ENCODE measurements at regions not wholly inside any gene's neighbourhood (a gene's known extent, or its start where the extent isn't known, plus 50 kb on each side); places are given as distances from the start of the nearest gene placed in this dataset.
"Not testable (repeated sequence)": the region's sequence is repeated elsewhere in the genome, so short reads cannot be mapped to it uniquely, and the experiment has no call there.

GRCh38 chr14:83006121-83006670, 1472.5 kb upstream of the SEL1L start:
- in situ Hi-C loops (cut with HindIII; ENCODE audit: low pct_unique_long_range_greater_than_20kb, low sequenced_read_pairs) = no loop called here
- DNase-seq (ENCODE audit: low read depth in 1 of 2, low spot score in 1 of 2) = no peak
- TF ChIP-seq JUND (IDR thresholded peaks at IDR 0.05; ENCODE audit: low read depth) = no peak

DNA sequence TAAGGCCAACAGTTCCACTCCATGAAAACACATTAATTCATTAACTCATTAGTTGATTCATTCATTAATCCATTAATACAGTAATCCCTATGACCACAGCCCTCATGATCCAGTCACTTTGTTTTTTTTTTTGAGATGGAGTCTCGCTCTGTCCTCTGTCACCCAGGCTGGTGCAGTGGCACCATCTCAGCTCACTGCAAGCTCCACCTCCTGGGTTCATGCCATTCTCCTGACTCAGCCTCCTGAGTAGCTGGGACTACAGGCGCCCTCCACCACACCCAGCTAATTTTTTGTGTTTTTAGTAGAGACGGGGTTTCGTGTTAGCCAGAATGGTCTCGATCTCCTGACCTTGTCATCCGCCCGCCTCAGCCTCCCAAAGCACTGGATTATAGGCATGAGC, 1473.4 kb upstream of the SEL1L start:
- DNase-seq (ENCODE audit: low read depth in 1 of 2, low spot score in 1 of 2); in situ Hi-C loops (cut with HindIII; ENCODE audit: low pct_unique_long_range_greater_than_20kb, low sequenced_read_pairs): not testable (repeated sequence)

DNA sequence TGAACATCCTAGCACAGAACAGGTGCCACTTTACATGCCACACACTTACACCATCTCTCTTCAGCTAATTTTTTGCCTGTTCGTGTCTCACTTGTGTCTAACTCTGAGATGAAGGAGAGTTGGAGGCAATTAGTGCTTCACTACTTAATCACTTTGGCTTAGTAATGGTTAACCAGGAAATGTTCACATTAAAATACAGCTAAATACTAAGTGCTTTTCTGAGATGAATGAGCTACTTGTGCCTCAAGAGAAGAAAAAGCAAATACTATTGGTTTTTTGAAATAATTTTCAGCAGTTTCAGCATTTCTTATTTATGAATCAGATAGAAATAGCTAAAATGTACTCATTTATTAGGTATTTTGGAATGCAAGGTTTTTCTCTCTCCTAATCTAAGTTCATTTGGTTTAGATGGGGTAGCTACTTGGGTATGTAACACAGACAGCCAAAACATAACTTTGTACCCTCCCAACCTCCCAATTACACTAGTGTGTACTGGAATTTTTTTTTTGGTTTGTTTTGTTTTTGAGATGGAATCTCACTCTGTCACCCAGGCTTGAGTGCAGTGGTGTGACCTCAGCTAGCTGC, 1474.1 kb upstream of the SEL1L start:
- in situ Hi-C loops (cut with HindIII; ENCODE audit: low pct_unique_long_range_greater_than_20kb, low sequenced_read_pairs) = no loop called here
- TF ChIP-seq JUND (IDR thresholded peaks at IDR 0.05; ENCODE audit: low read depth) = no peak

DNA sequence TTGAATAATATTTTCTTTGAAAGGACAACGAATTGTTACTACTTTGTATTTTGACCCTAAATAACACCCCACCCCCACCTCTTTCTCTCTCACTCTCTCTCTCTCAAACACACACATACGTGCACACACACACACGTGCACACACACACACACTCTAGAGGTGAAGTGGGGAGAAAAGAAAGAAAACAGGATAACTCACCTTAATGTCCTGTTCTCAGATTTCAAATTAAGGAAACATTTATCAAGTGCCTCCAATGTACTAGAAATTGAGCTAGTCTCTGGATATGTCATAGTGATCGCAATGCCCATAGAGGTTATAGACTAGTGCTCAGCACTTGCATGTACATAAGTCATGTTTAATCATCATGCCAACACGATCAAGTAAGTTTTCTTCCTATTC, 1483.6 kb upstream of the SEL1L start:
- TF ChIP-seq JUND (IDR thresholded peaks at IDR 0.05; ENCODE audit: low read depth) = no peak
- in situ Hi-C loops (cut with HindIII; ENCODE audit: low pct_unique_long_range_greater_than_20kb, low sequenced_read_pairs) = no loop called here
- no peak for DNase-seq (ENCODE audit: low read depth in 1 of 2, low spot score in 1 of 2)

More for the DNA sequence above, 1474.1 kb upstream of the SEL1L start:
- no peak for DNase-seq (ENCODE audit: low read depth in 1 of 2, low spot score in 1 of 2)

GRCh38 chr14:83019744-83020414, 1486.2 kb upstream of the SEL1L start:
- DNase-seq (ENCODE audit: low read depth in 1 of 2, low spot score in 1 of 2) = no peak
- in situ Hi-C loops (cut with HindIII; ENCODE audit: low pct_unique_long_range_greater_than_20kb, low sequenced_read_pairs) = no loop called here
- no peak for TF ChIP-seq JUND (IDR thresholded peaks at IDR 0.05; ENCODE audit: low read depth)

GRCh38 chr14:83021323-83021722, 1487.7 kb upstream of the SEL1L start:
- no peak for TF ChIP-seq JUND (IDR thresholded peaks at IDR 0.05; ENCODE audit: low read depth)
- DNase-seq (ENCODE audit: low read depth in 1 of 2, low spot score in 1 of 2) = no peak
- in situ Hi-C loops (cut with HindIII; ENCODE audit: low pct_unique_long_range_greater_than_20kb, low sequenced_read_pairs) = no loop called here

GRCh38 chr14:83023369-83023768, 1489.7 kb upstream of the SEL1L start:
- in situ Hi-C loops (cut with HindIII; ENCODE audit: low pct_unique_long_range_greater_than_20kb, low sequenced_read_pairs) = no loop called here
- TF ChIP-seq JUND (IDR thresholded peaks at IDR 0.05; ENCODE audit: low read depth) = no peak
- DNase-seq (ENCODE audit: low read depth in 1 of 2, low spot score in 1 of 2) = no peak

DNA sequence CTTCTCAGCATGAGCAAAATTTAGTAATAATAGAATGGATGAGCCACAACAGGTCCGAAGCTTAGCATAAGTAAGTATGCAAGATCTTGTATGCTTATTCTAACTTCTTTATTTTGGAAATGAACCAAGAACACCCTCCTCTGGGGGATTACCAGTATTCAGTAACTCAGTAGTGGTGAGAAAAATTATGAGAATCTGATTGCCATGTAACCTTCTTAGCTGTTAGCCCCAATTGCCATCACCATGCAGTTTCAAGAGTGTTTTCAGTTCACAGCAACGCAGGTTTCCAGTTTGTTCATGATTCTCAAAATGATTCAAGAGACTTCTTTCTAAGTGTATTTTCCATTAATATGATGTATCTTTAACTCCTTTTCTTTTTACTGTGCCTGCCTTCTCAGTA, 1507.6 kb upstream of the SEL1L start:
- in situ Hi-C loops (cut with HindIII; ENCODE audit: low pct_unique_long_range_greater_than_20kb, low sequenced_read_pairs) = no loop called here
- no peak for TF ChIP-seq JUND (IDR thresholded peaks at IDR 0.05; ENCODE audit: low read depth)
- DNase-seq (ENCODE audit: low read depth in 1 of 2, low spot score in 1 of 2) = no peak

GRCh38 chr14:83042858-83043257, 1509.2 kb upstream of the SEL1L start:
- no peak for TF ChIP-seq JUND (IDR thresholded peaks at IDR 0.05; ENCODE audit: low read depth)
- in situ Hi-C loops (cut with HindIII; ENCODE audit: low pct_unique_long_range_greater_than_20kb, low sequenced_read_pairs) = no loop called here
- DNase-seq (ENCODE audit: low read depth in 1 of 2, low spot score in 1 of 2) = no peak

- in situ Hi-C loops (cut with HindIII; ENCODE audit: low pct_unique_long_range_greater_than_20kb, low sequenced_read_pairs) = no loop called here
- no peak for TF ChIP-seq JUND (IDR thresholded peaks at IDR 0.05; ENCODE audit: low read depth)
- no peak for DNase-seq (ENCODE audit: low read depth in 1 of 2, low spot score in 1 of 2)
Measured at GRCh38 chr14:83044001-83044400, 1510.3 kb upstream of the SEL1L start.

- no peak for TF ChIP-seq JUND (IDR thresholded peaks at IDR 0.05; ENCODE audit: low read depth)
- no peak for DNase-seq (ENCODE audit: low read depth in 1 of 2, low spot score in 1 of 2)
- in situ Hi-C loops (cut with HindIII; ENCODE audit: low pct_unique_long_range_greater_than_20kb, low sequenced_read_pairs) = no loop called here
Measured at GRCh38 chr14:83047059-83047830, 1513.6 kb upstream of the SEL1L start.

DNA sequence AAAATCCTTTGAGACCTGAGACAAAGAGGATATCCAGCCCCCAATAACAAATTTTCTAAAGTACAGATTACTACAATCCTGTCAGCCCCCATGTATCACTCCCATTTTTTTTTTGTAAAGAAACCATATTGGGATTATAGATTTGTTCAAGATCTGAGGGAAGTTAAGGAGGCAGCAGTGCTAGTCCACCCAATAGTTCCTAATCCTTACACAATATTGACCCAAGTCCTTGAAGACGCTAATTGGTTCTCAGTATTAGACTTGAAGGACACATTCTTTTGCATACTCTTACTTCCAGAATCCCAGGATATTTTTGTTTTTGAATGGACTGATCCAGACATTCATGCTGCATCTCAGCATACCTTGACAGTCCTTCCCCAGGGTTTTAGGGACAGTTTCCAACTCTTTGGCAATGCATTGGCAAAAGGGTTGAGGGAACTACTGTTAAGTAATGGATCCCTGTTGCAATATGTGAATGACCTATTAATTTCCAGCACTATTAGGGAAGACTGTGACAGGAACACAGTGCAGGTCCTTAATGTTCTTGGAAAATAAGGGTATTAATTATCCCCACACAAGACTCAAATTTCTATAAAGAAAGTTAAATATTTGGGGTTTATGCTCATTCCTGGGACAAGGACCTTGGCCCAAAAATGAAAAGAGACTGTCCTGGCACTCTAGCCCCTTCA, 1519.5 kb upstream of the SEL1L start:
- in situ Hi-C loops (cut with HindIII; ENCODE audit: low pct_unique_long_range_greater_than_20kb, low sequenced_read_pairs) = no loop called here
- TF ChIP-seq JUND (IDR thresholded peaks at IDR 0.05; ENCODE audit: low read depth) = no peak
- DNase-seq (ENCODE audit: low read depth in 1 of 2, low spot score in 1 of 2) = no peak

All from T47D (cell line).